ENCODE measurements at regions not wholly inside any gene's neighbourhood (a gene's known extent, or its start where the extent isn't known, plus 50 kb on each side); places are given as distances from the start of the nearest gene placed in this dataset.
"Not testable (repeated sequence)": the region's sequence is repeated elsewhere in the genome, so short reads cannot be mapped to it uniquely, and the experiment has no call there.

DNA sequence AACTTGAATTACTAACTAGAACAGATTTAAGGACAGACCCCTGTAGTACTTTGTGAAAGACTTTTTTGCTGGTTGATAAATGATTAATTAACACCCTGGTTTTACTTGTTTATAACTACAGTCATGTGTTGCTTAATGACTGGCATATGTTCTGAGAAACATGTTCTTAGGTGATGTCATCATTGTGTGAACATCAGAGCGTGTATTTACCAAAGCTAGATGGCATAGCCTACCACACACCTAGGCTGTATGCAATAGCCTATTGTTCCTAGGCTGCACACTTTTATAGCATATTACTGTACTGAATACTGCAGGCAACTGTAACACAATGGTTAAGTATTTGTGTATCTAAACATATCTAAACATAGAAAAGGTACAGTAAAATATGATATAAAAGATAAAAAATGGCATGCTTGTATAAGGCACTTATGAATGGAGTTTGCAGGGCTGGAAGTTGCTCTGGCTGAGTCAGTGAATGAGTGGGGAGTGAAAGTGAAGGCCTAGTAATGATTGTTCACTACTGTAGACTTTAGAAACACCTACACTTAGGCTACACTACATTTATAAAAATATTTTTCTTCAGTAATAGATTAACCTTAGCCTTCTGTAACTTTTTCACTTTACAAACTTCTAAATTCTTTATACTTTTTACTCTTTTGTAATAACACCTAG, 260.3 kb downstream of the KCNRG start:
- no peak for DNase-seq
- intact Hi-C loops (cut with DNase I), result no loop called here

DNA sequence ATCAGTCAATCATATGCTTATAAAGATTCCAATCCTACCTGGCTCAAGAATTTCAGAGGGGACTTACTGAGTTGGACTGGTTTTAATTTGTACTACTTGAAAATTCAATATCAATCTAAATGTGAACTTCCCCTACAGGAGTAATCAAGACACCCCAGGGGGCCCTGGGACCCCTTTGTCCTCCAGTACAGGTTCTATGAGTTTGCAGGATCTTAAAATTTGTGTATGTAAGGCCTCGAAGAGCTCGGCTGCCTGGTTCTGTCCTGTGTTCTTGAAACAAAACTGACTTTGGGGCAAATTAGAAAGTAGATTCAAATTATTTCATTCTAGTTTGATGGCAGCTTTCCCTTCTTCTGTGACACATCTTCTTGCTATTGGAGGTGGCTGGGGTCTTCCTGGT, 261.3 kb downstream of the KCNRG start:
- intact Hi-C loops (cut with DNase I), result no loop called here
- no peak for DNase-seq

- intact Hi-C loops (cut with DNase I), result no loop called here
Observed at GRCh38 chr13:50277127-50277526, 261.9 kb downstream of the KCNRG start.

DNA sequence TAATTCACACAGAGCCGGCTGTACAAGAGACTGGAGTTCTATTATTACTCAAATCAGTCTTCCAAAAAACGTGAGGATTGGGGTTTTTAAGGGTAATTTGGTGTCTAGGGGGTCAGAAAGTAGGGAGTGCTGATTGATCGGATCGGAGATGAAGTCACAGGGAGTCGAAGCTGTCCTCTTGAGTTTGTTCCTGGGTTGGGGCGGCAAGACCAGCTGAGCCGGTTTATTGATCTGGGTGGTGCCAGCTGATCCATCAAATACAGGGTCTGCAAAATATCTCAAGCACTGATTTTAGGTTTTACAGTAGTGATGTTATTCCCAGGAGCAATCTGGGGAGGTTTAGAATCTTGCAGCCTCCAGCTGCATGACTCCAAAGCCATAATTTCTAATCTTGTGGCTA, 262.7 kb downstream of the KCNRG start:
- intact Hi-C loops (cut with DNase I), result no loop called here
- DNase-seq, result no peak

More at GRCh38 chr13:50277127-50277526, 261.9 kb downstream of the KCNRG start:
- no peak for DNase-seq

DNA sequence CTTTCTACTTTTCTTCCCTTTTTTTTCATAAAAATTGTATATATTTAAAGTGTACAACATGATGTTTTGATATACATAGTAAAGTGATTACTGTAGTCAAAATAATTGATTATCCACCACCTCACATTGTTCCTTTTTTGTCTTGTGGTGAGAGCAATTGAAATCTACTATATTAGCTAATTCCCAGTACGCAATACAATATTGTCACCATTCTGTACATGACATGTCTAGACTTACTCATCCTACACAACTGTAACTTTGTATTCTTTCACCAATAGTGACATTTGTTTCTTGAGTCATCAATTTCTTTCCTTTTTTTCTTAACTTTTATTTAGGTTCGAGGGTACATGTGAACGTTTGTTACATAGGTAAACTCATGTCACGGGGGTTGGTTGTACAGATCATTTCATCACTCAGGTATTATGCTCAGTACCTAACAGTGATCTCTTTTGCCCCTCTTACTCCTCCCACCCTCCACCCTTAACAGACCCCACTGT, 265.2 kb downstream of the KCNRG start:
- intact Hi-C loops (cut with DNase I), result no loop called here
- no peak for DNase-seq

DNA sequence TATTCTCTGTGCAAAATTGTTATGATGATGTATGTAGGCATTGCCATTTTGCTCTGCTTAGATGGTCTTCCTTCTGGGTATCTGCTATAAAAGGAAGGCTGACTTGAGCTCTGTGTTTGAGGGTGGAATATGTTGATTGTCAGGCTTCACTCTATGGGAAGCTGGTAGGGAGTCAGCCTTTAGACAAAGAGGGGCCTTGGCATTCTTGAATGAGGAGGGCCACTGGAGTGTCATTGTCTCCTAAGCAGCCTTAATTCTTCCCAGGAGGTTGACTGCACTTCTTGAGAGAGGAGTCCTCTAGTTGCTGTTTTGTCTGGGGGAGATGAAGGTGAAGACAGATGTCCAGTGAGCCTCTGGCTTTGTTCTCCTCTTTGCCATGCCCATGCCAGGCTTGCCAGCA, 266.8 kb downstream of the KCNRG start:
- intact Hi-C loops (cut with DNase I), result no loop called here
- DNase-seq, result no peak

- DNase-seq, result no peak
Observed at GRCh38 chr13:50283017-50283416, 267.8 kb downstream of the KCNRG start.

DNA sequence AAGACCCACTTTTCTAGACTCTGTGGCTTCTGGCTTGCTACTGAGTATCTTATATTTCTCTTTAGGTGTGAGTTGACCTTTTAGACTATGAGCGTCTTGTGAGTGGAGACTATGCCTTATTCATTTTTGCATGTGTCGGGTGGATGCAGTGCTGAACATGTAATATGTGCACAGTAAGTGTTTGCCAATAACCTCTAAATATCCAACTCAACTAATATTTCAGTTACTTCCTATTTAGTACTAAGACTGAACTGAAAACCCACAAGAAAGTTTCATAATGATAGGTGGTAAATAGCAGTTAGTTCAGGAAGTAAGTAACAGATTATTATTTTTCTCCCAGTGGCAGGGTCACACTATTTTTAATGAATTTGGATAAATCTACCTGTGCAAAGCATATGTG, 269.3 kb downstream of the KCNRG start:
- no peak for DNase-seq
- intact Hi-C loops (cut with DNase I), result no loop called here

More at GRCh38 chr13:50283017-50283416, 267.8 kb downstream of the KCNRG start:
- intact Hi-C loops (cut with DNase I), result no loop called here

- intact Hi-C loops (cut with DNase I), result no loop called here
- no peak for DNase-seq
Observed at GRCh38 chr13:50285283-50285682, 270.0 kb downstream of the KCNRG start.

DNA sequence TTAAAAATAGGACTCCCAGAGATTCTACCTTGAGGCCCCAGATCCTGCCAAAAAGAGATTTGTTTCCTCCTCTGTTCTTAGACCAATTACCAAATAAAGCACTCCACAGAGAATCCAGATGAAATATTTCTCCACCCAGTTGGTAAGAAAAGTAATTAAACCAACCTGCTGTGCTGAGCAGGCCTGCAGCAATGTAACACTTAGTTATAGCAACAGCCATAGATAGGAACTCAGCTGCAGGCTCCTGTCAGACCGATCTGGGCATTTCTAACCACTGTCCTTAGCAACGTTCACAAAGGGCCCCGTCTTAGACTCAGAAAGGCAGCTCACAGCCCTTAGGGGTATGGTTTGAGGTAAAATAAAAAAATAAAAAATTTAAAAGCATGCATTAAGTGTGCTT, 271.1 kb downstream of the KCNRG start:
- intact Hi-C loops (cut with DNase I), result no loop called here
- no peak for DNase-seq

GRCh38 chr13:50290186-50290585, 274.9 kb downstream of the KCNRG start:
- no peak for DNase-seq
- intact Hi-C loops (cut with DNase I), result no loop called here

DNA sequence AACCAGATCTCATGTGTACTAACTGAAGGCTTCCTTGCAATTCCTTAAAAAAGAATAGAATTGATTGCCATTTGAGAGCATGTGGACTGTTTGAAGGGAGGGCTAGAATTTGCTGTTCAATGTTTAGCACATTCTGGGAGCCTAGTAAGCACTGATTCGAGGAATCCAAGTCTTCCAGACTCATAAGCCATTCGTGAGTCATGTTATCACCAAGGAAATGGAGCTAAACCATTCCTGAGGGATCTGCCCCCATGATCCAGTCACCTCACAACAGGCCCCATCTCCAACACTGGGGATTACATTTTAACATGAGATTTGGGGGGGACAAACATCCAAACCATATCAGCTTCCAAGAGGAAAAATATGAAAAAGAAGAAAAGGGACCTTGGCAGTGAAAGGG, 276.4 kb downstream of the KCNRG start:
- intact Hi-C loops (cut with DNase I), result no loop called here
- DNase-seq, result no peak

DNA sequence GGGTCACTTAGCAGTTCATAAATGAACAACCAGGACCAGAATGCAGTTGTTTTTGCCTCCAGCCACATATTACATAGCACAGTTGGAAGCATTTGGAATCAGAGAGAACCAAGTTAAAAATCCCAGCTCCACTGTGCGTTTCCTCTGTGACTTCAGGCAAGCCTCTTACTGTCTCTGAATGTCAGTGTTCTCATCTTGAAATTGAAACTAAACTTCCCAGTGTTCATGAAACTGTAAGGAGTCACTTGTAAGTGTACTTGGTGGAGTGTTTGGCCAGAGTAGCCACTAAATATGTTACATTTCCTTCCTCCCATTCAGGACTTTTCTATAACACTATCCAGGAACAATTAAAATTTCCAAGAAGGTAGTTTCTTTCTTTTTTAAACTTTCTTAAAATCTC, 276.8 kb downstream of the KCNRG start:
- intact Hi-C loops (cut with DNase I), result no loop called here
- no peak for DNase-seq

DNA sequence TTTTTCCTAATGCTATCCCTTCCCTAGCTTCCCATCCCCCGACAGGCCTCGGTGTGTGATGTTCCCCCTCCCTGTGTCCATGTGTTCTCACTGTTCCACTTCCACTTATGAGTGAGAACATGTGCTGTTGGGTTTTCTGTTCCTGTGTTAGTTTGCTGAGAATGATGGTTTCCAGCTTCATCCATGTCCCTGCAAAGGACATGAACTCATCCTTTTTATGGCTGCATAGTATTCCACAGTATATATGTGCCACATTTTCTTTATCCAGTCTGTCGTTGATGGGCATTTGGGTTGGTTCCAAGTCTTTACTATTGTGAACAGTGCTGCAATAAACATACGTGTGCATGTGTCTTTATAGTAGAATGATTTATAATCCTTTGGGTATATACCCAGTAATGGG, 279.2 kb downstream of the KCNRG start:
- intact Hi-C loops (cut with DNase I); DNase-seq: not testable (repeated sequence)

DNA sequence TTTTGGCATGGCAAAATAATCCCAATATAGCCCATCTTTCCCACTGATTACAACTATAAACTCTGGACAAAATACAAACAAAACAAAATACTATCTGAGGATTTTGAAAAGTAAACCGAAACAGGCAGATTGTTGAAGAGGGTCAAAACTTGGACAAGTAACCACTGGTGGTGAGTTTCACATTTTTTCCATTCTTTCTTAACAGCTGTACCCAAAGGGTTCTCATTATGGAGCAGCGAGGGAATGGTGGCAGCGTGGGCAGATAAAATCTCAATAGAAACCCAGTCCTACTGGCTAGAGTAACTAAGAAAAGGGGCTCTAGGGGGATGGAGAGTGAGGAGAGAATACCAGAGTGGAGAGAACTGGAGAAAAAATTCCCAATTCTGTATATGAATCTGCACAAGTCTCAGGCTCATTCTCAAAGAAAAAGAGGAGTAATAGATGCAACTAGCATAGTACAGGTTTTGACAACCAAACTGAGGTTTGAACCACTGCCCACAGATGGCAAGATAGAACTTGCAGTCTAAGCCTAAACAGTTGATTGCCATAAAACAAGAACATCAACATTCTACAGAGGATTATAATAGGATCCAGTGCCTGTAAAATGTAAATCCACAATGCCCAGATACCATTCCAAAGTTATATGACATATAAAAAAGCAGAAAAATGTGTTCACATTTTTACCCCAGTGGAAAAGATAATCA, 284.5 kb downstream of the KCNRG start:
- no peak for DNase-seq
- intact Hi-C loops (cut with DNase I), result no loop called here

DNA sequence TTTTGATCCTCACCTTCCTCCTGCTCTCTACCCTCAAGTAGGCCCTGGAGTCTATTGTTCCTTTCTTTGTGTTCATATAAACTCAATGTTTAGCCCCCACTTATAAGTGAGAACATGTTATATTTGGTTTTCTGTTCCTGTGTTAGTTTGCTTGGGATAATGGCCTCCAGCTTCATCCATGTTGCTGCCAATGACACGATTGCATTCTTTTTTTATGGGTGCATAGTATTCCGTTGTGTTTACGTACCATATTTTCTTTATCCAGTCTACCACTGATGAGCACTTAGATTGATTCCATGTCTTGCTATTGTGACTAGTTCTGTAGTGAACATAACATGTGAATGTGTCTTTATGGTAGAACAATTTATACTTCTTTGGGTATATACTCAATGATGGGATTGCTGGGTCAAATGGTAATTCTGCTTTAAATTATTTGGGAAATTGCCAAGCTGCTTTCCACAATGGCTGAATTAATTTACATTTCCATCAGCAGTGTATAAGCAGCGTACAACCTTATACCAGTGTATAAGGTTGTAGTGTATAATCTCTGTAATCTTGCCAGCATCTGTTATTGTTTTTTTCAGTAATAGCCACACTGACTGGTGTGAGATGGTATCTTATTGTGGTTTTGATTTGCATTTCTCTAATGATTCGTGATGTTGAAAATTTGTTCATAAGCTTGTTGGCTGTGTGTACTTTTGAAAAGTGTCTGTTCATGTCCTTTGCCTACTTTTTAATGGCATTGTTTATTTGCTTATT, 288.9 kb downstream of the KCNRG start:
- no peak for DNase-seq
- intact Hi-C loops (cut with DNase I), result no loop called here

DNA sequence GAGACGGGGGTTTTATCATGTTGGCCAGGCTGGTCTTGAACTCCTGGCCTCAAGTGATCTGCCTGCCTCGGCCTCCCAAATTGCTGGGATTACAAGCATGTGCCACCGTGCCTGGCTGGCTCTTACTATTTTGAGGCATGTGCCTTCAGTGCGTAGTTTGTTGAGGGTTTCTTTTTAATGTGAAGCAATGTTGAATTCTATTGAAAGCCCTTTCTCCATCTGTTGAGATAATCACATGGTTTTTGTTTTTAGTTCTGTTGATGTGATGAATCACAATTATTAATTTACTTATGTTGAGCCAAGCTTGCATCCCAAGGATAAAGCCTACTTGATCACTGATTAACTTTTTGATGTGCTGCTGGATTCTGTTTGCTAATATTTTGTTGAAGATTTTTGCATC, 290.9 kb downstream of the KCNRG start:
- no peak for DNase-seq
- intact Hi-C loops (cut with DNase I), result no loop called here

DNA sequence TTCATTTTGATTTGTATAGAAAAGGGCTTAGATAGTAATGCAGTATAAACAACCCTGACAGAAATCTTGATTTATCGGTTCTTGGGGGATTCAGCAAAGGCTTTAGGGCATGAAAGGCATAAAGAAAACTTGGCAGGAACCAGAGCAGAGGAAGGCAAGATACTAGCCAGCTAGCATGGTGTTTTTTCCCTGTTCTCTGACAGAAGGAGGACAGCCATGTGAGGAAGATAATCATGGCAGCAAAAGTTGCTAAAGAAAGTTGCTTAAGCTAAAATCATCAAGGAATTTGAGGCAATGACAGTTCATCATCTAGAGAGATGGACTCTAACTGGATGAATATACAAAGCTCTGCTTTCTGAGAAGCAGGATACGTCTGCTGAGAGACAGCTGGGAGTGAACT, 294.1 kb downstream of the KCNRG start:
- intact Hi-C loops (cut with DNase I), result no loop called here
- DNase-seq, result no peak

DNA sequence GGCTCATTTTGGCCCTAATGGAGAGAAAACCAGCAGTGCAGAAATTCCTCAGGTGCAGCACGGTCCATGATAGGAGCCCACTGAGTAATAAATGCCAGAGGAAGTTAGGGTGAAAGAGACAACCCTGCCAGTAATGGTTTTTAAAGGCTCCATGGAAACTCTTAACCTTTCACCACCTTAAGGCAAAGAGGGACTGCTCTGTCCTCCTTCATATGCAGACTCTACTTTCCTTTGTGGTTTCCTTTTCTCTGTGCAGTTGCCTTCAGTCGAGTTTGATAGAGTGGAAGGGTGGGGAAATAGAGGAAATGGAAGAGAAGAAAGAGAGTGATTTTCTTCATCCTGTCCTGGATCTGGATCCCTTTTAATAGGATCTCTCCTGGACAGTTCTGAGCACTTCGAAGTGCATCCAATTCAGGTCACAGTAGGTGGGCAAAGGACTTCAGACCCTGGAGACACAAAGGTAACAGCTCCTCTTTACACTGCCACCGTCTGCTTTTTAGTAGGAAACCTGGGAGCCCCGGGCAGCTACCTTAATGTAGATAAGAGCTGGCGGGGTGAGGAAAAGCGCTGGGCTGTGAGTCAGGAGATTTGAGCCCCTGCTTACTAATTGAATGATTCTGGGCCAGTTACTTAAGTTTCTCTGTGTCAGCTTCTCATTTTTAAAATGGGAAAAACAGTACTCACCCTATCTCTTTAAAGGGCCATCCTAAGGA, 294.8 kb downstream of the KCNRG start:
- DNase-seq, result no peak

GRCh38 chr13:50310734-50311133, 295.5 kb downstream of the KCNRG start:
- no peak for DNase-seq
- intact Hi-C loops (cut with DNase I), result no loop called here

More for the DNA sequence above, 294.8 kb downstream of the KCNRG start:
- intact Hi-C loops (cut with DNase I), result no loop called here

Data from head of caudate nucleus (tissue), 42 donors.